GM12878 (cell line): ENCODE measurements at regions not wholly inside any gene's neighbourhood (a gene's known extent, or its start where the extent isn't known, plus 50 kb on each side); places are given as distances from the start of the nearest gene placed in this dataset.

Experiments
- ATAC-seq: fragments of 200-7000 bp; cut with Tn5 transposase; 3 replicates; pipeline ENCODE4 v1.9.1; 2020; ENCODE audit warnings: mild to moderate bottlenecking, moderate library complexity
- BruUV-seq: library from RNA; stranded (reverse); fragments of 400-500 nt; replicated peaks from 2 replicates; lab custom pipeline; 2021; lab: Mats Ljungman, UMichigan
- CTCF ChIA-PET: fragments of 300-600 bp; sonication (Branson Sonifier 250); formaldehyde crosslinking; extraction: SDS; loops from one replicate; lab custom pipeline; 2021; ENCODE audit warnings: inconsistent platforms; lab: Yijun Ruan, JAX
- POLR2A ChIA-PET: fragments of 350-600 bp; formaldehyde crosslinking; extraction: SDS; loops from one replicate; lab custom pipeline; 2021; ENCODE audit warnings: inconsistent platforms; lab: Charles Lee
- RAD21 ChIA-PET: fragments of 300-600 bp; sonication (Branson Sonifier 250); formaldehyde crosslinking; loops from one replicate; lab custom pipeline; 2023; ENCODE audit warnings: antibody characterized with exemption; ENCODE audit not compliant: unreplicated experiment; lab: Charles Lee
- SMC1A ChIA-PET: fragments of 300-600 bp; sonication (Branson Sonifier 250); formaldehyde crosslinking; loops from one replicate; lab custom pipeline; 2023; ENCODE audit not compliant: unreplicated experiment, uncharacterized antibody; lab: Charles Lee
- DNase-seq: peaks from one replicate; pipeline ENCODE4 v3.0.0-alpha.2; 2011; ENCODE audit warnings: low read depth, low spot score
- FAIRE-seq: peaks from 3 replicates; lab custom pipeline; 2011; peaks lifted over from hg19 to GRCh38; lab: Jason Lieb, UNC
- H2AFZ ChIP-seq: 2 replicates; pipeline ENCODE4 v1.6.0; 2011; ENCODE audit warnings: low read depth, low read length, control low read depth; ENCODE audit not compliant: control insufficient read depth
- H3K27ac ChIP-seq: 2 replicates; pipeline ENCODE4 v1.5.1; 2011; ENCODE audit warnings: control low read depth; ENCODE audit not compliant: control insufficient read depth, insufficient read depth
- H3K27me3 ChIP-seq, 2 experiments: replicated peaks in 1 of 2; 2 replicates each; pipeline versions ENCODE4 v1.6.0 to v1.6.1; 2011; ENCODE audit warnings: low read length in 1 of 2; ENCODE audit not compliant: control insufficient read depth in 2 of 2, insufficient read depth in 2 of 2
- H3K36me3 ChIP-seq, 2 experiments: 2 replicates each; pipeline ENCODE4 v1.5.1; 2011; ENCODE audit warnings: low read length in 1 of 2; ENCODE audit not compliant: control insufficient read depth in 2 of 2, insufficient read depth in 2 of 2
- H3K4me1 ChIP-seq: 2 replicates; pipeline ENCODE4 v1.6.1; 2011; ENCODE audit warnings: mild to moderate bottlenecking, low read length, moderate library complexity, mixed read lengths; ENCODE audit not compliant: control insufficient read depth, insufficient read depth
- H3K4me2 ChIP-seq: 2 replicates; pipeline ENCODE4 v1.6.0; 2011; ENCODE audit warnings: control low read depth; ENCODE audit not compliant: control insufficient read depth, insufficient read depth
- H3K4me3 ChIP-seq: fragments of 200-600 bp; sonication (generic); 2 replicates; pipeline ENCODE4 v1.5.1; 2016
- H3K79me2 ChIP-seq: 2 replicates; pipeline ENCODE4 v1.6.0; 2011; ENCODE audit warnings: low read length; ENCODE audit not compliant: control insufficient read depth, insufficient read depth
- H3K9ac ChIP-seq: 2 replicates; pipeline ENCODE4 v1.8.0; 2011; ENCODE audit warnings: low read length, control low read depth, mixed read lengths; ENCODE audit not compliant: control insufficient read depth, insufficient read depth
- H3K9me3 ChIP-seq: replicated peaks from 3 replicates; pipeline ENCODE4 v1.5.1; 2011; ENCODE audit warnings: mild to moderate bottlenecking, low read length; ENCODE audit not compliant: control insufficient read depth, insufficient read depth
- H4K20me1 ChIP-seq: 2 replicates; pipeline ENCODE4 v1.6.0; 2011; ENCODE audit not compliant: control insufficient read depth, insufficient read depth
- BHLHE40 ChIP-seq, 2 experiments: fragments of 450-650 bp in 1 of 2; IDR thresholded peaks; 2 replicates each; pipeline ENCODE4 v1.6.1; 2011 to 2017; ENCODE audit warnings: low read depth in 2 of 2, borderline replicate concordance in 1 of 2, improper control_type of control experiment in 1 of 2, low read length in 1 of 2, mild to moderate bottlenecking in 1 of 2
- BRCA1 ChIP-seq: IDR thresholded peaks from 2 replicates; pipeline ENCODE4 v1.6.1; 2011; ENCODE audit warnings: low read depth, low read length, improper control_type of control experiment
- EED ChIP-seq: sonication (generic); IDR thresholded peaks from 2 replicates; pipeline ENCODE4 v1.6.1; 2016; ENCODE audit warnings: antibody characterized with exemption, low read depth
- MTA2 ChIP-seq: fragments of 450-650 bp; IDR thresholded peaks from 2 replicates; pipeline ENCODE4 v1.6.1; 2016; ENCODE audit warnings: low read depth, mild to moderate bottlenecking, moderate library complexity
- MYC ChIP-seq: IDR thresholded peaks from 2 replicates; pipeline ENCODE4 v1.6.1; 2011; ENCODE audit warnings: mild to moderate bottlenecking, low read length, moderate library complexity, inconsistent platforms; ENCODE audit not compliant: insufficient read depth, insufficient replicate concordance, insufficient read length, severe bottlenecking
- PAX5 ChIP-seq: IDR thresholded peaks from 2 replicates; pipeline ENCODE4 v1.6.1; 2011; ENCODE audit warnings: low read depth, low read length, borderline replicate concordance
- RB1 ChIP-seq: fragments of 450-650 bp; formaldehyde crosslinking; IDR thresholded peaks from 2 replicates; pipeline ENCODE4 v1.6.1; 2017; ENCODE audit warnings: mild to moderate bottlenecking, borderline replicate concordance
- YBX1 ChIP-seq: fragments of 450-650 bp; IDR thresholded peaks from 2 replicates; pipeline ENCODE4 v1.6.1; 2016; ENCODE audit warnings: antibody characterized with exemption
- WGBS: methylation state at CpG from one replicate; pipeline ENCODE4 v1.1.6; 2016; ENCODE audit warnings: low lambda C conversion rate; ENCODE audit not compliant: insufficient replicate concordance, insufficient coverage; ENCODE audit errors: missing lambda C conversion rate; 5-methylcytosine and 5-hydroxymethylcytosine counted together
- in situ Hi-C: fragments of 300-500 bp; cut with MboI; formaldehyde crosslinking; loops from 9 replicates; pipeline ENCODE4 v1.14.3; 2018; ENCODE audit warnings: mixed read lengths
- intact Hi-C: fragments of 100-400 bp; cut with micrococcal nuclease; formaldehyde crosslinking; loops from one replicate; pipeline ENCODE4 v1.14.2; 2022; ENCODE audit not compliant: unreplicated experiment
- TF ChIP-seq, protein P1 (sequence below): IDR thresholded peaks from 2 replicates; pipeline ENCODE4 v1.6.1; 2011; ENCODE audit warnings: low read depth, low read length, improper control_type of control experiment, borderline replicate concordance
- TF ChIP-seq, protein P2 (sequence below): IDR thresholded peaks from 2 replicates; pipeline ENCODE4 v1.6.1; 2011; ENCODE audit warnings: borderline replicate concordance, low read depth, mild to moderate bottlenecking, moderate library complexity, mixed read lengths, low read length; ENCODE audit not compliant: insufficient read depth; ENCODE audit errors: extremely low read length
- TF ChIP-seq, protein P3 (sequence below): fragments of 150-350 bp; IDR thresholded peaks from 2 replicates; pipeline ENCODE4 v1.6.1; 2014; ENCODE audit warnings: mild to moderate bottlenecking, low read depth, low read length
- TF ChIP-seq, protein P4 (sequence below): fragments of 450-650 bp; IDR thresholded peaks from 2 replicates; pipeline ENCODE4 v1.6.1; 2014; ENCODE audit warnings: mild to moderate bottlenecking
- TF ChIP-seq, protein P5 (sequence below): fragments of 450-650 bp; formaldehyde crosslinking; IDR thresholded peaks from 2 replicates; pipeline ENCODE4 v1.4.0; 2022; ENCODE audit warnings: mild to moderate bottlenecking, moderate library complexity

DNA sequence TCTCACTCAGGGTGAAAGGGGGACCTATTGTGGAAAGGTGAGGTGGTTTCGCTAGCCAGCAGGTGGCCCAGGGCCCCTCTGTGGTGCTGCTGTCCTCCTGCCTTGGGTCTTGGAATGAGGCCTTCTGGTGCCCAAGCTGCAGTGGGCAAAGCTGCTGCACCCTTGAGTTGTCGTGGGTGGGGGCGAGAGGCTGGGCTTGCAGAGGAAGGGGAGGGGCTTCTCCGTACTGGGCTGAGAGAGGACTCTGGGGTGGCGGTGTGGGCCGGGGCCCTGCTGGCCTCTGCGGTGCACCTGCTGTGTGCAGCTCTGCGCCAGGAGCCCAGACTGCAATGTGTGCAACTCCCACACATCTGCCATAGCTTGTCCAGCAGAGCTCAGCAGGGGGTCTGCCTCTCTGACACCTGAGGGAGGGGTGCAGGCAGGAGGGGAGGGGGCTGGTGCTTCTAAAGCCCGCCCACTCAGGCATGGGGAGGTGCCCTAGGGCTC lies 145.8 kb downstream of the KIF26A start (continued):
- TF ChIP-seq RB1: no peak
- no peak for TF ChIP-seq BRCA1
- no peak for TF ChIP-seq MTA2

DNA sequence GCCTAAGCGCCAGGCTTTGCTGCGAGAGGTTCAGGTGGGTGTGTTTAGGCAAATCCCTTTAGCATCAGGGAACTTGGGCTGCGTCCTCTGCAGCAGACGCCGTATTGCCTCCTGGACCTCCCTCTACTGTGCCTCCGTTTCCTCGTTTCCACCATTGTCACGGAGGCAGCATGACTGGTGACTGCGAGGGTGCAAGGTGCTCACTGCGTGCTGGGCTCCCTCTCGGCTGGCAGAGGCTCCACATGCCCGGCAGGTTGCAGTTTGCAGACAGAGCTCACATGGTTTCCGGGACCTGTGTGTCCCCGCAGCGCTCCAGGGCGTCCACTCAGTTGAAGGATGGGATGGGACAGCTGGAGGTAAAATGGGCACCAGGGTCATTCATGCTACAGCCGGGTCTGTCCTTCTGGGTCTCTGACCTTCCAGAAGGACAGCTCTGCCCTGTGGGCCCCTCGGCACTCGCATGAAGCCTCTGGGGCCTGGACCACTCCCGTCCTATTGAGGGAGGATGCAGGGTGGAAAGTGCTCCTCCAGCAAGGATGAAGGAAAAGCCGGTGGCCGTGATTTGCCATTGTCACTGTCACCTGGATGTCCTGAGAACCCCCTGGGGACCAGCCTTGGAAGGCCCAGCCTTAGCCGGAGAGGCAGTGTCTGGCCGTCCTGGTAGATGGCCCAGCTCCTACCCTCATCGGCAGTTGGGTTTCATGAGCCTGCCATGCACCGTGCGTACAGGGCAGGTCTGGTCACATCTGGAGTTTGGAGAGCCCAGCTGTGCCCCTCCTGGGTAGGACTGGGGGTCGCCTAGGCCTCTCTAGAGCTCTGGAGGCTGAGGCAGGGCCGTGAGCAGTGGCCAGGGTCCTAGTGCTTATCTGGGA lies 146.5 kb downstream of the KIF26A start:
- no peaks in the 10 kb centered on the region for H3K79me2 ChIP-seq
- in situ Hi-C loops (no loop called here), intact Hi-C loops (no loop called here)
- ChIA-PET SMC1A (no interaction called here), CTCF (no interaction called here), POLR2A (no interaction called here), RAD21 (no interaction called here)
- no peak overlapping the region for H3K4me3 ChIP-seq
- H2AFZ ChIP-seq: no peak overlapping the region
- BruUV-seq: no TSS peak
- H3K9me3 ChIP-seq: no peaks in the 10 kb centered on the region
- DNase-seq (no peak), FAIRE-seq (no peak), ATAC-seq (no peak)
- H3K4me1 ChIP-seq: no peaks in the 10 kb centered on the region
- no peak overlapping the region for H3K4me2 ChIP-seq
- H3K9ac ChIP-seq: no peak overlapping the region
- no peaks in the 10 kb centered on the region for H4K20me1 ChIP-seq
- H3K36me3 ChIP-seq: no peaks in the 10 kb centered on the region
- WGBS: 34% methylated on average over 29 of the region's 29 CpGs
- no peaks in the 10 kb centered on the region for H3K27me3 ChIP-seq
- H3K27ac ChIP-seq: no peak overlapping the region
- TF ChIP-seq, protein P1, sequence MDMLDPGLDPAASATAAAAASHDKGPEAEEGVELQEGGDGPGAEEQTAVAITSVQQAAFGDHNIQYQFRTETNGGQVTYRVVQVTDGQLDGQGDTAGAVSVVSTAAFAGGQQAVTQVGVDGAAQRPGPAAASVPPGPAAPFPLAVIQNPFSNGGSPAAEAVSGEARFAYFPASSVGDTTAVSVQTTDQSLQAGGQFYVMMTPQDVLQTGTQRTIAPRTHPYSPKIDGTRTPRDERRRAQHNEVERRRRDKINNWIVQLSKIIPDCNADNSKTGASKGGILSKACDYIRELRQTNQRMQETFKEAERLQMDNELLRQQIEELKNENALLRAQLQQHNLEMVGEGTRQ: no peak
- TF ChIP-seq MYC (no peak), EED (no peak), BHLHE40 (IDR thresholded peaks at IDR 0.05; ENCODE audit: borderline replicate concordance in 1 of 2, low read depth in 2 of 2, low read length in 1 of 2) (no peak), YBX1 (no peak), PAX5 (no peak)
- TF ChIP-seq, protein P2, sequence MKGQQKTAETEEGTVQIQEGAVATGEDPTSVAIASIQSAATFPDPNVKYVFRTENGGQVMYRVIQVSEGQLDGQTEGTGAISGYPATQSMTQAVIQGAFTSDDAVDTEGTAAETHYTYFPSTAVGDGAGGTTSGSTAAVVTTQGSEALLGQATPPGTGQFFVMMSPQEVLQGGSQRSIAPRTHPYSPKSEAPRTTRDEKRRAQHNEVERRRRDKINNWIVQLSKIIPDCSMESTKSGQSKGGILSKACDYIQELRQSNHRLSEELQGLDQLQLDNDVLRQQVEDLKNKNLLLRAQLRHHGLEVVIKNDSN: no peak
- TF ChIP-seq, protein P3, sequence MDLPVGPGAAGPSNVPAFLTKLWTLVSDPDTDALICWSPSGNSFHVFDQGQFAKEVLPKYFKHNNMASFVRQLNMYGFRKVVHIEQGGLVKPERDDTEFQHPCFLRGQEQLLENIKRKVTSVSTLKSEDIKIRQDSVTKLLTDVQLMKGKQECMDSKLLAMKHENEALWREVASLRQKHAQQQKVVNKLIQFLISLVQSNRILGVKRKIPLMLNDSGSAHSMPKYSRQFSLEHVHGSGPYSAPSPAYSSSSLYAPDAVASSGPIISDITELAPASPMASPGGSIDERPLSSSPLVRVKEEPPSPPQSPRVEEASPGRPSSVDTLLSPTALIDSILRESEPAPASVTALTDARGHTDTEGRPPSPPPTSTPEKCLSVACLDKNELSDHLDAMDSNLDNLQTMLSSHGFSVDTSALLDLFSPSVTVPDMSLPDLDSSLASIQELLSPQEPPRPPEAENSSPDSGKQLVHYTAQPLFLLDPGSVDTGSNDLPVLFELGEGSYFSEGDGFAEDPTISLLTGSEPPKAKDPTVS: no peak
- TF ChIP-seq, protein P4, sequence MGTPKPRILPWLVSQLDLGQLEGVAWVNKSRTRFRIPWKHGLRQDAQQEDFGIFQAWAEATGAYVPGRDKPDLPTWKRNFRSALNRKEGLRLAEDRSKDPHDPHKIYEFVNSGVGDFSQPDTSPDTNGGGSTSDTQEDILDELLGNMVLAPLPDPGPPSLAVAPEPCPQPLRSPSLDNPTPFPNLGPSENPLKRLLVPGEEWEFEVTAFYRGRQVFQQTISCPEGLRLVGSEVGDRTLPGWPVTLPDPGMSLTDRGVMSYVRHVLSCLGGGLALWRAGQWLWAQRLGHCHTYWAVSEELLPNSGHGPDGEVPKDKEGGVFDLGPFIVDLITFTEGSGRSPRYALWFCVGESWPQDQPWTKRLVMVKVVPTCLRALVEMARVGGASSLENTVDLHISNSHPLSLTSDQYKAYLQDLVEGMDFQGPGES: no peak
- TF ChIP-seq, protein P5, sequence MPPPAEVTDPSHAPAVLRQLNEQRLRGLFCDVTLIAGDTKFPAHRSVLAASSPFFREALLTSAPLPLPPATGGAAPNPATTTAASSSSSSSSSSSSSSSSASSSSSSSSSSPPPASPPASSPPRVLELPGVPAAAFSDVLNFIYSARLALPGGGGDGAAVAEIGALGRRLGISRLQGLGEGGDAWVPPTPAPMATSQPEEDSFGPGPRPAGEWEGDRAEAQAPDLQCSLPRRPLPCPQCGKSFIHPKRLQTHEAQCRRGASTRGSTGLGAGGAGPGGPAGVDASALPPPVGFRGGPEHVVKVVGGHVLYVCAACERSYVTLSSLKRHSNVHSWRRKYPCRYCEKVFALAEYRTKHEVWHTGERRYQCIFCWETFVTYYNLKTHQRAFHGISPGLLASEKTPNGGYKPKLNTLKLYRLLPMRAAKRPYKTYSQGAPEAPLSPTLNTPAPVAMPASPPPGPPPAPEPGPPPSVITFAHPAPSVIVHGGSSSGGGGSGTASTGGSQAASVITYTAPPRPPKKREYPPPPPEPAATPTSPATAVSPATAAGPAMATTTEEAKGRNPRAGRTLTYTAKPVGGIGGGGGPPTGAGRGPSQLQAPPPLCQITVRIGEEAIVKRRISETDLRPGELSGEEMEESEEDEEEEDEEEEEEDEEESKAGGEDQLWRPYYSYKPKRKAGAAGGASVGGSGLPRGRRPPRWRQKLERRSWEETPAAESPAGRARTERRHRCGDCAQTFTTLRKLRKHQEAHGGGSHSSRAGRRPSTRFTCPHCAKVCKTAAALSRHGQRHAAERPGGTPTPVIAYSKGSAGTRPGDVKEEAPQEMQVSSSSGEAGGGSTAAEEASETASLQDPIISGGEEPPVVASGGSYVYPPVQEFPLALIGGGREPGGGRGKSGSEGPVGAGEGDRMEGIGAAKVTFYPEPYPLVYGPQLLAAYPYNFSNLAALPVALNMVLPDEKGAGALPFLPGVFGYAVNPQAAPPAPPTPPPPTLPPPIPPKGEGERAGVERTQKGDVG (CRISPR knock-in tag): no peak
